BLaER1 (cell line): ENCODE measurements at regions not wholly inside any gene's neighbourhood (a gene's known extent, or its start where the extent isn't known, plus 50 kb on each side); places are given as distances from the start of the nearest gene placed in this dataset.

Experiments
- H3K27ac ChIP-seq: shearing (Covaris generic); formaldehyde crosslinking; 2 replicates; pipeline ENCODE4 v1.8.1; 2022
- H3K27me3 ChIP-seq: shearing (Covaris generic); formaldehyde crosslinking; 2 replicates; pipeline ENCODE4 v1.8.1; 2022
- H3K36me3 ChIP-seq: shearing (Covaris generic); formaldehyde crosslinking; 2 replicates; pipeline ENCODE4 v1.8.1; 2022
- H3K4me1 ChIP-seq: shearing (Covaris generic); formaldehyde crosslinking; 2 replicates; pipeline ENCODE4 v1.8.1; 2022
- H3K4me2 ChIP-seq: shearing (Covaris generic); formaldehyde crosslinking; 2 replicates; pipeline ENCODE4 v1.8.1; 2022
- H3K4me3 ChIP-seq: shearing (Covaris generic); formaldehyde crosslinking; 2 replicates; pipeline ENCODE4 v1.8.1; 2022
- H3K9ac ChIP-seq: shearing (Covaris generic); formaldehyde crosslinking; 2 replicates; pipeline ENCODE4 v1.8.1; 2022
- H3K9me3 ChIP-seq: shearing (Covaris generic); formaldehyde crosslinking; 2 replicates; pipeline ENCODE4 v1.8.1; 2022
- H4K20me1 ChIP-seq: shearing (Covaris generic); formaldehyde crosslinking; 2 replicates; pipeline ENCODE4 v1.8.1; 2022
- Cebpa-rat ChIP-seq: shearing (Covaris generic); IDR thresholded peaks from 2 replicates; pipeline ENCODE4 v1.8.1; 2022

DNA sequence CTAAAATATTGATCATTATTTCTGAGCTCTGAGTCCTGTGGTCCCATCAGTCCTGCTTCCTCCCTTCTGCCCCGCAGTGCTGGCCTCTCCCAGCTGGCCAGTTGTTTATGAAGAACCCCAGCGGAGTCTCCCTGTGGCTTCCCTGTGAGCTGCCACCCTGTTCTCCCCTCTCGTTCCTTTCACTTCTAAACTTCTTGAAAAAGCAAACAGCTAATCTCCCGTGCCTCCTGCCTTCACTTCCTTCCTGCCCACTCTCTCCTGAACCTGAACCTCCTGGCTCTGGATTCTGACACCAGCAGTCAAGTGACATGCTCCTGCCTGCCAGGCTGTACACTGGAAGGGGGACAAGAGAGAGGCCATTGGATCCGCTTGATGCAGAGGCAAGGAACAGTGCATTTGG, 63.7 kb upstream of the ZPBP start:
- peak overlapping the region; percentile 82 for H3K4me2 ChIP-seq

DNA sequence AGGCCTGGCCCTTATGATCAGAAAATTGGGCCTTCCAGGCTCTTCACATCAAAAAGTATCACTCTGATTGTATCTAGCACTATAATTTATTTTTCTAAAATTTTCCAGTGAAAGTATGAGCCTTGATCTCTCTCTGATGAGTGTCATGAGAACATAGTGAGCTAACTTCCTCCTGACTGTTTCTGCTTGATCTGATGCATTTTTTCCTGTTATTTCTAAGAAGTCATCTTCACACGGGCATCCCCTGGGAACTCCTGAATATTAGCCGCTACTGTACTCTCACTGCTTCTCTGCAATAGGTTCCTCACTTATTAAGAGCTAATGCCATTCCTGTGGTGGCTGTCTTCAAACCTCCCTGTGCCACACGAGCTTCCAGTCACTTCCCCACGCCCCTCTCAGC, 63.1 kb upstream of the ZPBP start:
- Histone ChIP-seq H3K36me3 (no peaks in the 10 kb centered on the region), H3K4me2 (peak overlapping the region; percentile 82), H3K9me3 (peaks cover 8% of the 10 kb centered on the region; the same call in 1 of the 2 replicates), H3K4me3 (peak overlapping the region; percentile 6; the same call in 1 of the 2 replicates), H3K4me1 (peaks cover 60% of the 10 kb centered on the region), H3K27ac (peak overlapping the region; percentile 75), H3K27me3 (no peaks in the 10 kb centered on the region), H3K9ac (peak overlapping the region; percentile 50), H4K20me1 (no peaks in the 10 kb centered on the region)
- no peak for TF ChIP-seq Cebpa-rat

More for the DNA sequence above, 63.7 kb upstream of the ZPBP start:
- Histone ChIP-seq H4K20me1 (no peaks in the 10 kb centered on the region), H3K4me3 (peak overlapping the region; percentile 6; the same call in 1 of the 2 replicates), H3K9me3 (peaks cover 8% of the 10 kb centered on the region; the same call in 1 of the 2 replicates), H3K27me3 (no peaks in the 10 kb centered on the region), H3K36me3 (no peaks in the 10 kb centered on the region), H3K27ac (peak overlapping the region; percentile 75), H3K4me1 (peaks cover 55% of the 10 kb centered on the region), H3K9ac (peak overlapping the region; percentile 50)
- TF ChIP-seq Cebpa-rat = no peak

DNA sequence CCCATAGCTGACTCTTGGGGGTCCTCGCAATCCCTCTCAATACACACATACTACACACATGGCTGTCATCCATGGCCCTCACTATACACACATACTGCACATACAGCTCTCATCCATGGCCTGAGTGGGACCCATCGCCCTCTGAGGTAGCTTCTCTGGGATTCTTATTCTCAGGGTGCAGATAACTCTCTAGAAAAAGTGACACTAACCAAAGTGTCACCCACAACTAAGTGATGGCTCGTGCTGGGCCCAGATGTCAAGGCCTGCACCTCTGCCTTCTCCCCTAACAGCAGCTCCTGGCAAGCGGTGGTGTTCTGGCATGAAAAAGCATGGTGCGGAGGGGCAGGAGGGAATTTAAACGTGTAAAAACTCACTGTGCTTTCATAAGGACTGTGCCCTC, 62.7 kb upstream of the ZPBP start:
- Histone ChIP-seq H3K4me3 (0 out of 2 replicates have a peak overlapping the region, but pooled peaks have one; percentile 6), H3K36me3 (no peaks in the 10 kb centered on the region), H3K27ac (peak overlapping the region; percentile 75), H3K9ac (peak overlapping the region; percentile 50), H4K20me1 (no peaks in the 10 kb centered on the region), H3K27me3 (no peaks in the 10 kb centered on the region), H3K4me1 (peaks cover 64% of the 10 kb centered on the region), H3K9me3 (peaks cover 8% of the 10 kb centered on the region; the same call in 1 of the 2 replicates), H3K4me2 (peak overlapping the region; percentile 82)
- TF ChIP-seq Cebpa-rat = no peak

DNA sequence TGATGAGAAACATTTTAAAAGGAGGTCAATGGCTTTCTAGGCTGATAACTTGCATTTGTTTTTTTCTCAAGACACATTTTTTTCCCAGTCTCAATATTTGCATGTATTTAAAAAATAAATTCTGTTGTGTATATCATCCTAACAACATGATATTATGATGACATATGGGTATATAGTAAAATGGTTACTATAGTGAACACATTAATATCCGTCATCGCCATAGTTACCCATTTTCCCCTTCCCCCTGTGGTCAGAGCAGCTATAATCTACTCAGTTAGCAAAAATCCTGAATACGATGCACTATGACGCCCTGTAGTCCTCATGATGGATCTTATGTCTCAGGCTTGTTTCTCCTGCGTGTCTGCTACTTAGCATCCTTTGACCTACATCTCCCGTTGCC, 60.9 kb upstream of the ZPBP start:
- no peak overlapping the region for H3K9ac ChIP-seq
- H3K27me3 ChIP-seq = no peaks in the 10 kb centered on the region
- no peak for TF ChIP-seq Cebpa-rat
- H4K20me1 ChIP-seq = no peaks in the 10 kb centered on the region
- peaks cover 82% of the 10 kb centered on the region for H3K4me1 ChIP-seq
- peak overlapping the region; percentile 77 for H3K4me2 ChIP-seq
- H3K36me3 ChIP-seq = no peaks in the 10 kb centered on the region
- H3K4me3 ChIP-seq = peak overlapping the region; percentile 2; the same call in 1 of the 2 replicates
- H3K9me3 ChIP-seq = peaks cover 6% of the 10 kb centered on the region; the same call in 1 of the 2 replicates
- peak overlapping the region; percentile 62 for H3K27ac ChIP-seq

DNA sequence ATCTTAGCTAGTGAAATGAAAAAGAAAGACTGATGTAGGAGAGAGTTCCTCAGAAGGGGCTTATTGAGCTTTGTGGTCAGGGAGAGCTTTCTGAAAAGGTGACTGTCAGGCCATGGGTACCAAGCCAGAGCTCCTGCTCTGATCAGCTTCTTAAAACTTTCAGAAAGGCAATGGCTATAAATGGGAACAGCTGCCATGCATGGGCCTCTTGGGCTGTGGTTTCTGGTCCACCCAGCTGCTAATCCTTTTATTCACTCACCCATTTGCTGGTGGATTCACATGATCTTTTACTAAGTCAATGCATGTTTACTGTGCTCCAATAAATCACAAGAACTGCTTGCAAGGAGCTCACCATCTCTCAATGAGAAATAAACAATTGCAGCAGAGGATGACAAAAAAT, 60.1 kb upstream of the ZPBP start:
- Histone ChIP-seq H3K27ac (peak overlapping the region; percentile 62), H4K20me1 (no peaks in the 10 kb centered on the region), H3K4me1 (peaks cover 91% of the 10 kb centered on the region), H3K27me3 (no peaks in the 10 kb centered on the region), H3K9ac (peak overlapping the region; percentile 42; the same call in 1 of the 2 replicates), H3K9me3 (no peaks in the 10 kb centered on the region), H3K4me3 (0 out of 2 replicates have a peak overlapping the region, but pooled peaks have one; percentile 2), H3K4me2 (peak overlapping the region; percentile 77), H3K36me3 (no peaks in the 10 kb centered on the region)
- no peak for TF ChIP-seq Cebpa-rat

DNA sequence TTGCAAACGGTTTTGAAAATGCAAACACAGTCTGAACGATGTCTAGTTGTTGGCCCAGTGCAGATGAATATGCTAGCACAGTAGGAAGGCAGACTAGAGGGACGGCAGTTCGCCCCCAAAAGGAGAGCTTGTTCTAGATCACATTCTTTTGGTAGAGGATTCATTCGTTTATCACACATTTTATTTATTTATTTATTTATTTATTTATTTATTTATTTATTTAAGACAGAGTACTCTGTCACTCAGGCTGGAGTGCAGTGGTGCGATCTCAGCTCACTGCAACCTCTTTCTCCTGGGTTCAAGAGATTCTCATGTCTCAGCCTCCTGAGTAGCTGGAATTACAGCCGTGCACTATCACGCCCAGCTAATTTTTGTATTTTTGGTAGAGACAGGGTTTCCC, 59.4 kb upstream of the ZPBP start:
- Histone ChIP-seq H3K36me3 (no peaks in the 10 kb centered on the region), H4K20me1 (no peaks in the 10 kb centered on the region), H3K4me3 (no peak overlapping the region), H3K27me3 (no peaks in the 10 kb centered on the region), H3K4me2 (peak overlapping the region; percentile 77), H3K4me1 (peaks cover 97% of the 10 kb centered on the region), H3K27ac (peak overlapping the region; percentile 62), H3K9me3 (no peaks in the 10 kb centered on the region), H3K9ac (no peak overlapping the region)
- TF ChIP-seq Cebpa-rat = no peak

DNA sequence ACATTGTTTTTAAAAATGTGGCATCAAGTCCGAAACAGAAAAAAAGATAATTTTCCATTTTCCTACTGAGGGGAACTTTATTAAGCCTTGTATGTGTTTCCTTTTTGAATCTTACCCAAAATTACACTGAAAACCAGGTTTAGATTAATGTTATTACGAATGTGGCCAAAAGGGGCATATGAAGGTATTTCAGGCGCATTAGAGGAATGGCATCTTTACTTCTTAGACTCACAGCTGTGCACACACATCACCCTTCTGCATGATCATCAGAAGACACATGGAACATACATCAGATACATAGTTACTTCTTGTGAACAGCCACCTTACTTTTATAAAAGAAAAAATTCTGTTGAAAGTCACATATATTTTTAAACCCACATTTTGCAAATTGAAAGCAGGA, 58.6 kb upstream of the ZPBP start:
- Histone ChIP-seq H3K4me3 (no peak overlapping the region), H4K20me1 (no peaks in the 10 kb centered on the region), H3K27ac (no peak overlapping the region), H3K9me3 (no peaks in the 10 kb centered on the region), H3K36me3 (no peaks in the 10 kb centered on the region), H3K4me2 (peak overlapping the region; percentile 83), H3K9ac (no peak overlapping the region), H3K27me3 (no peaks in the 10 kb centered on the region), H3K4me1 (peaks cover 98% of the 10 kb centered on the region)
- no peak for TF ChIP-seq Cebpa-rat

DNA sequence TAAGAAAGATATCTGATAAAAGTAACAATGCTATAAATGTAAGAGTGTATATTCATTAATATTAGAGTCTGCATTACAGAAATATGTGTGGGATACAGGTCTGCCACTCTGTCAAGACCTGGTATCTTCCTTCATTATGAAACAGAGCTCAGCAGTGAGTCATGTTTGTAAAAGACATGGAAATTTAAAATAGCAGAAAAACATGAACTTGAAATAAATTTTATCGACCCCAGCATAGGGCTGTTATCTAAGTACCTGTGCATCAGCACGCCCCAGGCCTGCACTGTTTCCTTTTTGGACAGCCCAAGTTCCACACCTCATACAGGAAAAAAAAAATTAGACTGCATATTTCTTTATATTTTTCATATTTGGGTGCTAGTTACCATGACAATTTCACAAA, 58.0 kb upstream of the ZPBP start:
- Histone ChIP-seq H3K9me3 (no peaks in the 10 kb centered on the region), H3K4me1 (peaks cover 98% of the 10 kb centered on the region), H3K4me3 (no peak overlapping the region), H3K27ac (peak overlapping the region; percentile 79; the same call in 1 of the 2 replicates), H3K27me3 (no peaks in the 10 kb centered on the region), H4K20me1 (no peaks in the 10 kb centered on the region), H3K9ac (no peak overlapping the region), H3K4me2 (peak overlapping the region; percentile 83), H3K36me3 (no peaks in the 10 kb centered on the region)
- no peak for TF ChIP-seq Cebpa-rat

DNA sequence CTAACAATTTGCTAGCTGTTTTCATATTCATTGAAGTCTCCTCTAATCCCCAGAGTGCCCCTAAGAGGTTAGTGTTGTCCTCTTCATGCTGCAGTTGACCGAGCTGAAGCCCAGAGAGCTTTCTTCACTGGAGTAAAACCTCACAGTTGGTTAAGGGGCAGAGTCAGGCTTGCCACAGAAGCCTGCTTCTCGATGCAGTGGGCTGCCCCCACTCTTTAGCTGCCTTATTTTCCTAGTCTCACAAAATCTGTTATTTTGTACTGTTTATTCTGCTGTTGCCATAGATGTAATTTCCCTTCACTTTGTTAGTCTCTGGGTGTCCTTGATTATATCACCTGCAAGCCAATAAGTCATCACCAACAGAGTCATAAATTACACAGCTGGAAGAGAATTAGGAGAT, 56.3 kb upstream of the ZPBP start:
- peaks cover 98% of the 10 kb centered on the region for H3K4me1 ChIP-seq

DNA sequence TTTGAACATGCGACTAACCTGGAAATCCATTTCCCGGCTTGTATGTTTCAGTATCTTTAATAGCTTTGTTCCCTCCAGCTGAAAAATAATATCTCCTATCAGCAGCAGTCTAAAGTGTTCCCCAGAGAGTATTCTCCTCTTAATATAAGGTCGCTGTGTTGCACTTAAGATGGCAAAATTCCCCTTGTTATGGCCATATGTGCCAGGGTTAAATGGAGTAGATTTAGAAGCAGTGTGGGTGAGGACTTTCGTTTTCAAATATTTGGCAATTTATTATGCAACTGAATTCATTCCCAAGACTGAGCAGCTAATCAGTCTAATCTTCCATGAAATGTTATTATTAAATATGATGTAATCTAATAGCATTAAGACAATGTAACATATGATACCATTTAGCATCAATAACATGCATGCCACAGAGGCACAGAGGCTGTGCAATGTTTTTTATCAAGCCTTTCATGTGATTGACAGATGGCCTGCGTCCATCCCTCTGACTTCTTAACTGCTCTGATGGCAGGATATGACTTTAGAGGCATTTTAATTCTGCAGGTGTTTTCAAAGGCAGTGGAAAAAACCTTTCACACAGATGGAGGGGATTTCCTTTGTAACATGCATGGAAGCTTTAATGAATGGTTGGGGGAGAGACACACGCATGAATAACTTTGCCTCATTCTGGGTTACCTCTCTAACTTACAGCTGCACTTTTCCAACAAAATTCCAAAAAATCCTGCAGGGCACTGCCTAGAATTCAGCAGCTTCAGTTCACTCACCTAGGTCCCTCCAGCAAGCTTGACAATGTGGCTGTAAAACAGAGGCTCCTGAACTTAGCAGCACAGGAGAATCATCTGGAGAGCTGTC, 55.1 kb upstream of the ZPBP start:
- no peak; the same call in 1 of the 2 replicates for TF ChIP-seq Cebpa-rat
- Histone ChIP-seq H3K4me3 (peak overlapping the region; percentile 17; the same call in 1 of the 2 replicates), H4K20me1 (no peaks in the 10 kb centered on the region), H3K9me3 (no peaks in the 10 kb centered on the region), H3K27me3 (no peaks in the 10 kb centered on the region), H3K27ac (peak overlapping the region; percentile 79), H3K36me3 (no peaks in the 10 kb centered on the region), H3K9ac (peak overlapping the region; percentile 68; the same call in 1 of the 2 replicates), H3K4me2 (peak overlapping the region; percentile 83), H3K4me1 (peaks cover 98% of the 10 kb centered on the region)

More for the DNA sequence above, 56.3 kb upstream of the ZPBP start:
- H3K4me2 ChIP-seq = peak overlapping the region; percentile 83
- H3K27me3 ChIP-seq = no peaks in the 10 kb centered on the region
- H3K36me3 ChIP-seq = no peaks in the 10 kb centered on the region
- no peak overlapping the region for H3K9ac ChIP-seq
- peak overlapping the region; percentile 79 for H3K27ac ChIP-seq
- TF ChIP-seq Cebpa-rat = no peak
- H3K9me3 ChIP-seq = no peaks in the 10 kb centered on the region
- H4K20me1 ChIP-seq = no peaks in the 10 kb centered on the region
- no peak overlapping the region for H3K4me3 ChIP-seq
